HG03196 (cell line): ENCODE measurements at regions not wholly inside any gene's neighbourhood (a gene's known extent, or its start where the extent isn't known, plus 50 kb on each side); places are given as distances from the start of the nearest gene placed in this dataset.

Experiments
- ATAC-seq: cut with Tn5 transposase; IDR thresholded peaks from one replicate; pipeline ENCODE4 v1.9.1; 2021; ENCODE audit not compliant: unreplicated experiment

- no peak for ATAC-seq
These were observed 146.8 kb upstream of the KLHL29 start for GRCh38 chr2:23238011-23238657.

DNA sequence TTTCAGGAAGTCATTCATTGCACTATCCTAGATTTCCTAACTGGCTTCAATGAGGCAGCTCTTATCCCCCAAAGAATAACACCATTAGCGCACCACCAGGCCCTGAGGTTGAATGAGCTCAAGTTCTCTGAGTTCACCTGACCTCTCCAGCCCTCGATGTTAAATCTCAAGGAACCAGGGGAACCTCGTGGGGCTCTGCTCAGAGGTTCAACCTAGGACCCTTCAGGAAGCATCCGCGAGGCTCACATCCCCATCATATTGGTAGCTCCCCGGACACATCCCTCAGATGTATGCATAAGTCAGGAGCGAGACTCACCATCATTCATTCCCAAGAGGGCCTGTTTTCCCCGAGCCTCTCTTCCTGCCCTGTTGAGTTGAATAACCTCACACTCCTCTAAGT, 145.6 kb upstream of the KLHL29 start:
- ATAC-seq = no peak

GRCh38 chr2:23241121-23241520, 143.9 kb upstream of the KLHL29 start:
- ATAC-seq = no peak

GRCh38 chr2:23241611-23242245, 143.3 kb upstream of the KLHL29 start:
- ATAC-seq = no peak

- ATAC-seq = no peak
These were observed 141.8 kb upstream of the KLHL29 start for GRCh38 chr2:23243073-23243659.

DNA sequence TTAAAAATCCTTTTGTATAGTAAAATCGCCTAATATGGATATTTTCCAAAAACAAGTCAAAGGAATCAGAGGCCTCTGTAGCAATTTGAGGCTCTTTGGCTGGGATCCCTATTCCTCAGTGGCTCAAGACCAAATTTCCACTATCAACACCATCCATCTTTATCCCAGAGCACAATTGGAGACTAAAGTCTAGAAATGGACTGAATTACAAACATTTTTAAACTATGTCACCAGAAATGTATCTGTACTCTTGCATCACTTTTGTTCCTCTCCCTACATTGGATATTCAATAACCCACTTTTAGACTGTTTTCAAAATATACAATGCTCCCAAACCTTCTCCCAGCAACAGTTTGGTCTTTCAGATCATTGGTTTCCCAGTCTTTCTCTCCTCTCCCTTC, 140.4 kb upstream of the KLHL29 start:
- ATAC-seq = no peak

DNA sequence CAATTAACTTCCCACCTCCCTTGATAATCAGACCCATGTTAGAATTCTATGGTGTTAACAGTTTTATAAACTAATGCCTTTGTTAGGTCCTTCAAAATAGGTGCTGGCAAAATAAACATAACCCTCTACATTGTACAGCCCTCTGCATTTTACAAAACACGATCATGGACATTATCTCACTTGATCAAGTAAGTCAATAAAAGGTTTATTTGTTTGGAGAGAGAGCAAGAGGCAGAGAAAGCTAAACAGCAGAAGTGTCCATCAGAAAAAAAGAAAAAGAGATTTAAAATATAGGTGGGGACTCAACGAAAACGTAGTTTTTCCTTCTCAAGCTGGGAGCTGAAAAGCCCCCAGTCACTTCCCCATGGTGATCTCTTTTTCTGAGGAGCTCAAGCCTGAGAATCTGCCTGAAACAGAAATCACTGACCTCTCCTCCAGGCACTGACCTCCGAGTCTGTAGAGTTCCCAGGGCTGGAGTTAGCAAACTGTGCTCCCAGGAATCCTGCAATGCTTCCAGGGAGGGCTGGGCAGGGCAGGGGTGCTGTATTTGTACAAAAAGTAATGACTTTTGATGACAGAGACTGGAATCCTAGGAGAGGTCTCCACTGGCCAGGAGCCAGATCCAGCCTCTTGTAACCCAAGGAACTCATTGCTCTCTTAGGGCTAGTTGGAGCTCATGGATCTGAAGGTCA, 137.8 kb upstream of the KLHL29 start:
- ATAC-seq = no peak

DNA sequence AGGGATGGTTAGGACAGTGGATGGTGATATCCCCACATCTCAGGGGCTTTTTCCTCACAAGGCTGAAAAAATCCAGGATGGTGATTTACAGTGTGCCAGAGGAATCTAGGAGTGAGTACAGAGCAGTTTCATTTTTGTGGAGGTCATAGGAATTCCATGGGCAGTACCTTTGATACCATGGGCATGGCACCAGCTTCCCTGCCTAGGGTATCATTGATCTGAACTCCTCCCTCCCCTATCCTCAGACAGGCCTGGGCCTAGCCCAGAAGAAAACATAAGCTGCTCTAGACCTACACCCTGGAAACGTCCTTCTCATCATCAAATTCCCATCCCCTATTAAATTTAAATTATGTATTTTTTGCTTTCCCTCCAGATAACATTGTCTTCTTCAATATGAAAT, 136.3 kb upstream of the KLHL29 start:
- ATAC-seq = no peak

- no peak for ATAC-seq
These were observed 135.6 kb upstream of the KLHL29 start for GRCh38 chr2:23249348-23249747.

GRCh38 chr2:23250371-23250770, 134.6 kb upstream of the KLHL29 start:
- ATAC-seq = no peak

DNA sequence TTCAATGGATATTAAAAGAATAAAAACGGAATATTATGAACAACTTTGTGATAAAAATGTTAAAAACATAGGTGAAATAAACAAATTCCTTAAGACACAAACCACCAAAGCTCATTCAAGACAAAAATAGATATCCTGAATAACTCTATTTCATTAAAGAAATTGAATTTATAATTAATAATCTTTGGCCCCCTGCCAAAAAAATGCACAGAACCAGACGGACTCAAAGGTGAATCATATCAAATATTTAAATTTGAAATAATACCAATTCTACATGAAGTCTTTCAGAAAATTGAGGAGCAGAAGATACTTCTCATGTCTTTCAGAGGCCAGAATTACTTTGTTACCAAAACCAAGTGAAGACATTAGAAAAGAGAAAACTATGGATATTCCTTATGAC, 128.3 kb upstream of the KLHL29 start:
- ATAC-seq = no peak

- ATAC-seq = no peak
These were observed 124.4 kb upstream of the KLHL29 start for GRCh38 chr2:23260621-23261020.

DNA sequence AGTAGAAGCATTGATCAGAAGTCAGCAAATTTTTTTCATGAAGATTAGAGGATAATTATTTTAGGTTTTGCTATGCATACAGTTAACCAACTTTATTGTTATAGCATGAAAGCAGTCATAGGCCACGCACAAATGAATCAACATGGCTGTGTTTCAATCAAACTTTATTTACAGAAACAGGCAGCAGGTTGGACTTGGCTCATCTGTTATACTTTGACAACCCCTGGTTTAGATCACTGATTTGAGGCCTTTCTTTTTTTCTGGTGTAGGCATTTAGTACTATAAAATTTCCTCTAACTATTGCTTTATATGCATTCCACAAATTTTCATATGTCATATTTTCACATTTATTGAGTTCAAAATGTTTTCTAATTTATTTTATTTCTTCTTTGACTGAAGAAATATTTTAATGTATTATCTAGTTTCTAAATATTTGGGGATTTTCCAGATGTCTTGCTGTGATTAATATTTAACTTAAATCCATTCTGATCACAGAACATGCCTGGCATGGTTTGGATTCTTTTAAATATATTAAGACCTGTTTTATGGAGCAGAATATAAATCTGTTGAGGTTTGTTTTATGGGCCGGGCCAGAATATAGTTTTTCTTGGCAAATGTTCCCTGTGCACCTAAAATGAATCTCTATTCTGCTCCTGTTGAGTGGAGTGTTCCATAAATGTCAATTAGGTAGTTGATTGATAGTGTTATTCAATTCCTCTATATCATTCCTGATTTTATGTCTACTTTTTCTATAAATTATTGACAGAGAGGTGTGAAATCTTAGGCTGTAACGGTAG, 116.3 kb upstream of the KLHL29 start:
- ATAC-seq = no peak

DNA sequence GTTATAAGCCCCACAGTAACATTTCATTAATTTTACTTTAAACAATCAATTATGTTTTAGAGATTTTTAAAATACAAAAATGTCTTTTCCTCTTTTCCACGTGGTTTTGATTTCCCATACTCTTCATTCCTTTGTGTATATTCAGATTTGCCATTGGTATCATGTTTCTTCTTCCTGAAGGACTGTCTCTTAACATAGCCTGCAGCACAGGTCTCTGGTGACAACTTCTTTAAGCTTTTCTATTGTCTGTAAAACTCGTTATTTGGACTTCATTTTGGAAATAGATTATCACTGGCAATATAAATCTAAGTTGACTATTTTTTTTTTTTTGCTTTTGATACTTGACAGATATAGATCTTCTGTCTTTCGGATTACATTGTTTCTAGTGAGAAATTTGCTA, 115.2 kb upstream of the KLHL29 start:
- no peak for ATAC-seq

DNA sequence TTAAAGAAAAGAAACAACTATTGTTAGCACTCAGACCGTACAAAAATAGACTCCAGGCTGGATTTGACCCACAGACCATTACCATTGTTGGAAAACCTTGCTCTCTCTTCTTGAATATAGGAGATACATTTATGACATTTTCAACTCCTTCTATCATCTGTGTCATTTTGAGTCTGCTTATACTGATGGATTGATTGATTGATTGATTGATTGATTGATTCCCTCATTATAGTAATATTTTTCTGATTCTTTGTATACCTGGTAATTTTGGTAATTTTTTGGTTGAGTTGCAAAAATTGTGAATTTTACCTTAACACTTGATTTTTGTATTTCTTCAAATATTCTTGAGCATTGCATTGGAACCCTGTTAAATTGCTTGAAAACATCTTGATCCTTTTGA, 114.2 kb upstream of the KLHL29 start:
- ATAC-seq = no peak

- ATAC-seq = no peak
These were observed 113.7 kb upstream of the KLHL29 start for GRCh38 chr2:23271230-23271629.

GRCh38 chr2:23273786-23274185, 111.2 kb upstream of the KLHL29 start:
- ATAC-seq = no peak

- ATAC-seq = no peak
These were observed 104.6 kb upstream of the KLHL29 start for GRCh38 chr2:23280401-23280800.

- ATAC-seq = no peak
These were observed 101.3 kb upstream of the KLHL29 start for GRCh38 chr2:23283653-23284052.

DNA sequence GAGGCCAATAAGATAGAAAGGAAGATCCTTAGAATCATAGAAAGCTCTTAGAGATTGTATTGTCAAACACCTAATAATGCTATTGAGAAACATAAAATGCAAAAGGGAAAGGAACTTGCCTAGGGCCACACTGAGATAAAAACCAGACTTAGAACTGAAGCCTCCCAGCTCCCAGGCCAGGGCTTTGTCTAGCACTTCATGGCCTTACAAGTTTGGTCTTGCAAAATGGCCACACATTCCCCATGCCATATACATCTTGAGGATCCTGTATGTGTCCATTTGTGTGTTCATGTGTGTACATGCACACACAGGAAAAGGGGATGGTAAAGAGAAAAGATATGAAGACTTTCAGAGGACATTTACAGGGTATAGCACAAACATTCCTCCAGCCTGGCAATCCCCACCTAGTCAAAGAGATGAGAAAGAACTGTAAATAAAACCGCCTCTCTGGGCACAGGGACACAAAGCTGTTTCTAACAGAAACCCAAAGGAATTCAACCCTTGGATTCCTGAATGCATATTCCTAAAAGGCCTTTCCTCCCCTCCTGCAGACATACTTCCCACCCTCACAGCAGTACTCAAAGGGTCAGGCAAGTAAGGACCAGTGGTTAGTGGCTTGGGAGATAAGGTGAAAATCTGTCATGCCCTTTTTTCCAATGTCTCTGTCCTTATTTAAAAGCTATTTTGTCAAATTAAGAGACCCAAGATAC, 99.7 kb upstream of the KLHL29 start:
- ATAC-seq = no peak
